NB4 (cell line): ENCODE measurements at regions not wholly inside any gene's neighbourhood (a gene's known extent, or its start where the extent isn't known, plus 50 kb on each side); places are given as distances from the start of the nearest gene placed in this dataset.

Experiments
- DNase-seq: peaks from one replicate; pipeline ENCODE4 v3.0.0; 2010; ENCODE audit warnings: low read depth
- H3K4me3 ChIP-seq: one replicate; pipeline ENCODE4 v1.5.1; 2011; ENCODE audit warnings: mild to moderate bottlenecking, low read depth, low read length, moderate library complexity
- CTCF ChIP-seq: IDR thresholded peaks from one replicate; pipeline ENCODE4 v1.5.1; 2012; ENCODE audit warnings: low read depth, low read length
- MAX ChIP-seq: IDR thresholded peaks from 2 replicates; pipeline ENCODE4 v1.6.1; 2011; ENCODE audit warnings: low read depth, low read length
- MYC ChIP-seq: IDR thresholded peaks from 2 replicates; pipeline ENCODE4 v1.6.1; 2011; ENCODE audit warnings: low read depth, low read length
- POLR2A ChIP-seq: IDR thresholded peaks from 2 replicates; pipeline ENCODE4 v1.6.1; 2011; ENCODE audit warnings: mild to moderate bottlenecking; ENCODE audit not compliant: insufficient read length; ENCODE audit errors: extremely low read depth

- TF ChIP-seq CTCF (no peak), MYC (no peak), POLR2A (no peak), MAX (no peak)
- H3K4me3 ChIP-seq: no peak overlapping the region
- no peak for DNase-seq
Observed at GRCh38 chr20:39328347-39328746, 366.2 kb downstream of the DHX35 start.

GRCh38 chr20:39326050-39326449 lies 363.9 kb downstream of the DHX35 start:
- H3K4me3 ChIP-seq: no peak overlapping the region
- TF ChIP-seq MAX: no peak
- TF ChIP-seq CTCF: no peak
- TF ChIP-seq POLR2A: no peak
- TF ChIP-seq MYC: no peak
- DNase-seq: no peak

GRCh38 chr20:39318911-39319310 lies 356.8 kb downstream of the DHX35 start:
- no peak overlapping the region for H3K4me3 ChIP-seq
- no peak for DNase-seq
- TF ChIP-seq CTCF (no peak), POLR2A (no peak), MYC (no peak), MAX (no peak)

GRCh38 chr20:39312676-39313075 lies 350.5 kb downstream of the DHX35 start:
- TF ChIP-seq CTCF (no peak), POLR2A (no peak), MYC (no peak), MAX (no peak)
- DNase-seq: no peak
- no peak overlapping the region for H3K4me3 ChIP-seq

GRCh38 chr20:39311851-39312506 lies 349.8 kb downstream of the DHX35 start:
- TF ChIP-seq CTCF (no peak), MAX (no peak), MYC (no peak), POLR2A (no peak)
- no peak for DNase-seq
- no peak overlapping the region for H3K4me3 ChIP-seq

- no peak overlapping the region for H3K4me3 ChIP-seq
- no peak for TF ChIP-seq MYC
- no peak for TF ChIP-seq CTCF
- TF ChIP-seq POLR2A: no peak
- no peak for TF ChIP-seq MAX
- DNase-seq: no peak
Observed at GRCh38 chr20:39310363-39310995, 348.3 kb downstream of the DHX35 start.
